Bone marrow (tissue), 2 donors: ENCODE measurements at regions not wholly inside any gene's neighbourhood (a gene's known extent, or its start where the extent isn't known, plus 50 kb on each side); places are given as distances from the start of the nearest gene placed in this dataset.

Experiments
- DNase-seq, 2 donors: peaks; one replicate each; lab custom pipeline; 2025; lab: John Stamatoyannopoulos, UW

DNA sequence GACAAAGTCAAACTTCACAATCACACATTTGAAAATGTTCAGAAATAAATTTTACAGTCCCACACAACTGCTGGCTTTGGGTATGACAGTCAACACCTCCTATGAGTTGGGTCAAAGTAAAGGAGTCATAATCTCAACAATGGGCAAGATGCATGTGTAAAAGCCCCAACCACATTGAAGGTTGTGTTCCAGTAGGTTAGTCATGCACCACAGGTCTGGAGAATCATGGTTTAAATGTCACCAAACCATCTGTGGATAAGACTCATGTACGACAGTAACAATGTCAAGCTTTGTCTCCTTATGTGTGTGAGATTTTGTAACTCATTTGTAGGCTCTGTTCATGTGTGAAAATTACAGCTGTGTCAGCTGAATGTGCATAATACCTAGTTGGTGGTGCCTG, 1065.7 kb upstream of the AMELY start:
- DNase-seq: no peak

DNA sequence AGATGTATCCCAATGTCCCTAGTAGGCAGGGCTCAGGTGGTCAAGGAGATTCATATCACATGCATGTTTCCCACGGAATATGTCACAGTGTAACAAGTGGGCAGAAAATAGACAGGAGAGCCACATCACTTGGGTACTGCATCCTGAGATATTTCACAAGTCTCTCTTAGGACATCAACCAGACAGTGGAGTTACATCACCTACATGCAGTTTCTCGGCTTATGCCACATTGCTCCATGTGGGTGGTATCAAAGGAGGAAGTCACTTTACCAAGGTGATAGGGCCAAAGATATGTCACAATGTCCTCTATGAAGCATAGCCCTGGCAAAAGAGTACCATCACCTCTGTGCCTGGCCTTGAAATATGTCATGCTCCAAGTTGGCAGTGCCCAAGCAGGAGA, 1056.7 kb upstream of the AMELY start:
- no peak for DNase-seq

DNA sequence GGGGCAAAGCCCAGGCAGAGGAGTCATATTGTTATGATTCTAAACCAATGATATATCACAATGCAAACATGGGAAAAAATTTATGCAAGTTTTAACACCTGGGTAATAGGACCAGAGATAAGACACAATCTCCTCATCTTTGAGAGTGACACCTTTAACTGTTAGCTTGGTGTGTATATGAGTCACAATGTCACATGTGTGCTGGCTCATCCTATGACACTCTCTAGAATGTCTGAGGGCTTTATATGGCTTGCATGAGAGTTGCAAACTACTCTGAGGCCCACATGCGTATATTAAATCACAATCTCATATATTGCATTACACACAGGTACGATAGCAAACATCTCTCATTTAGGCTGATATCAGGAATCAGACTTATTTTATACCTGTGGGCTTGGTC, 1055.4 kb upstream of the AMELY start:
- no peak for DNase-seq

DNA sequence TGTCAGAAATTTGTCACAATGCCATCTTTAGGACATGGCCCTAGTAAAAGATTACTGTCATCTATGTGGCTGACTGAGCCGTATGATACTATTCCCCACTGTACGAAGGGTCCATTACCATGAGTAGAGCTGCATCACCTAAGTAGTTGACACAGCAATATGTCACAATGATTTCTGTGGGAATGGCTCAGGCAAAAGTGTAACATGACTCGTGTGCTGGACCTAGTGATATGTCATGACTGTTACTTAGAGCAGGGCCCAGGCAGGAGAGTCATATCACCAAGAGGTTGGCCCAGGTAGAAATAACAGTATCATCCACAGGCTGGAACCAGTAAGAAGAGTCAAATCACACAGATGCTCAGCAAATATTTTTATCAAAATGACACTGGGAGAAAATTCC, 1051.8 kb upstream of the AMELY start:
- no peak for DNase-seq

DNA sequence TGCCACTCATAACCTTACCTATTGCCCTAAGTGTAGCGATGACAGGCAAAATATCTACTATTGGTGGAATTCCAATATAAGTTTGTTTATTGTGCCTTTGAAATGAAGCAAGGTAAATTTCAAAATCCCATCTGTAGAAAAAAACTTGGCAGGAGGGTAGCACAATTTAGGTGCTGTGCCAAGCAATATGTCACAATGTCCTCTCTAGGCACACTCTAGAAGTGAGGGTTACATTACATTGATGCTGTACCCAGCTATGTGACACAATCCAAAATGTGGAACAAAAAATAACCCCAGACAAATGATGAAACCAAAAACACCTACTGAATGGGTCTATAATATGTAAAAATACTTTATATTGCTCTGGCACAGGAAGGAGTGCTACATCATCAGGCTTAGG, 1050.8 kb upstream of the AMELY start:
- no peak for DNase-seq

DNA sequence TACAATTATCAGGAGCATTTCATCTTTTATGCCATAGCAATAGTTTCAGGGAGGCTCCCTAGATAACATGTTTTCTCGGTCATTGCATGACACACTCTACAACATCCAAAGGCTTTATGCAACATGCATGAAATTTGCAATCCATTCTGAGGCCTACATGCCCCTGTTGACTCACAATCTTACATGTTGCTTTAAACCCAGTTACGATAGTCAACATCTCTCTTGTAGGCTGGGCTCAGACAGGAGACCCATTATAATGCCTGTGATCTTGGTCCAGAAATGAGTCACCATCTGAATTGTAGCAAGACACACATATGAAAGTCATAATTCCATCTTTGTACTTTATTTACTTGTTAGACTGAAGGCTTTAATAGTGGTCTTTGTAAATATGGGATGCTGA, 1050.3 kb upstream of the AMELY start:
- DNase-seq: no peak

DNA sequence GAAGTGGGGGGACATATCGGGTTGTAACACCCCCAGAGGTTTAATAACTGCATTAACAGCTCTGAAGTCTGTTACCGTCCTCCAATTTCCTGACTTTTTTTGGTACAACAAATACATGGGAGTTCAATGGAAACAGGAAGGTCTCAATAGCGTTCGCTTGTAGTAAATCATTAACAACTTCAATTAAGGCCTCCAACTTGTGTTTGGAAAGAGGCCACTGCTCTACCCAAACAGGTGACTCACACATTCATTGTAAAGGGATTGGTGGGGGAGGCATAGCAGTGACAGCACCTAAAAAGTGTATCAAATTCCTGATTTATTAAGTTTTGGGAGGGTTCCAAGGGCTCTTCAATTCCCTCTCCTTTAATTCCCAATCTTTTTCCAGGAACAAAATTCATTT, 1046.2 kb upstream of the AMELY start:
- DNase-seq: no peak

DNA sequence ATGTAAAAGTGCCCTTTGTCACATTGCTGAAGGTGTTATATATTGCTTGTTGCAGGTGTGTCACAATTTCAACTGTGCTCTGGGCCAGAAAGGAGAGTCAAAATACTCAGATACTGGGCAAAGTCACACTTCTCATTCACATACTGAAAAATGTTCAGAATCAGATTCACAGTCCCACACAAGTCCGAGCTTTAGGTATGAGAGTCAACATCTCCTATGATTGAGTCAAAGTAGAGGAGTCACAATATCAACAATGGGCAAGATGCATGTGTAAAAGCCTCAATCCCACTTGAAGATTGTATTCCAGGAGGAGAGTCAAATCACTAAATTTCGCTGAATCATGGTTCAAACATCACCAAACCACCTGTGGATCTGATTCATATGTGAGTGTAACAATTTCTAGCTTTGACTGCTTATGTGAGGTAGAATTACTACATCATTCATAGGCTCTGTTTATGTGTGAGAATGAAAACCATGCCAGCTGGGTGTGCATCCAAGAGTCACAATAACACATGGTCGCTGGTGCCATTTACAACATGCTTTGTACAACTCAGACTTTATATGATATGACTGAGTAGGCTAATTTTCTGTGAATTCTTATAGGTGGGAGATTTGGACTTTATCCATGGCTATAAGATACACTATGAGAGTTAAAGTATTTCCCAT, 1039.8 kb upstream of the AMELY start:
- DNase-seq: no peak

DNA sequence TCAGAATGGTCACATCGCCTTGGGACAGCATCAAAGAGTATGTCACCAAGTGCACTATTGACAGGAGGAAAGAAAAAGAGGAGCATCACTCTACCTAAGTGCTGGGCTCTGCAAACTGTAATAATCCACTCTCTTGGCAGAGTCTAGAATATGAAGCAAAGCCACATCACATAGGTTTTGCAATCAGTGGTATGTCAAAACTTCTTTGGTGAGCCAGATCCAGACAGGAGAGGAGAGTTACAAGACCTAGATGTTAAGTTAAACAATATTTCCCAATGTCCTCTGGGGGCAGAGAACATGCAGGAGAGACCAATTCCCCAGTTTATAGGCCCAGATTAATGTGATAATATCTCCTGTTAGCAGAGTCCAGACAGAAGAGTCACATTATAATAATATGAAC, 1032.6 kb upstream of the AMELY start:
- no peak for DNase-seq

DNA sequence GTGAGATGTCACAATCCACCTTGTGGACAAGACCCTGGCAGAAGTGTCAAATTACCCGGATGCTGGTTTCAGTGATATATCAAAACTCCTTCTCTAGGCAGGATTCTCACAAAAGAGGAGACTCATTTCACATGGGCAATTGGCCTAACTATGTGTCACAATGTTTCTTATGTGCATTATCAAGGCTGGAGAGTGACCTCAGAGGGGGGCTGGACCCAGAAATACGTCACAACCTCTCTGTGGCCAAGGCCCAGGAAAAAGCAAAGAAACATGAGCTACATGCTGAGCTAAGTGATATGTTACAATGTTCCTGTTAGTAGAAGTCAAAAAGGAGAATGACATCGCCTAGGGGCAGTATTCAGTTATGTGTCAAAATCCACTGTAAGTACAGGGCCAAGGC, 1031.2 kb upstream of the AMELY start:
- DNase-seq: no peak

DNA sequence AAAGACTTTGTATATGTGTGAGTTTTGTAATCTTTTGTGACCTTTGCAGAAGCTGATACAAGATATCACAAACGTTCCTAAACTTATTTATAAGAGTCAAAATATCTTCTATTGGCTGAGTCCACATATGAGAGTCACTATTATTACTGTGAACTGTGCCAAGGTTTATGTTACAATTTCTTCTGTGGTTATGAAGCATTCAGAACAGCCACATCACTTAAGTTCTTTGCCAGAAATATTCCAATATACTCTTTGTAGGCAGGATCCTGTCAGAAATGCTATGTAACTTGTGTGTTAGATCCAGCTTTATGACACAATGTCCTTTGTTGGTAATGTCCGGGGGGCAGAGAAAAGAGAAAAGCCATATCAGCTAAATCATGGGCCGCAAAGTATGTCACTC, 1030.3 kb upstream of the AMELY start:
- no peak for DNase-seq

DNA sequence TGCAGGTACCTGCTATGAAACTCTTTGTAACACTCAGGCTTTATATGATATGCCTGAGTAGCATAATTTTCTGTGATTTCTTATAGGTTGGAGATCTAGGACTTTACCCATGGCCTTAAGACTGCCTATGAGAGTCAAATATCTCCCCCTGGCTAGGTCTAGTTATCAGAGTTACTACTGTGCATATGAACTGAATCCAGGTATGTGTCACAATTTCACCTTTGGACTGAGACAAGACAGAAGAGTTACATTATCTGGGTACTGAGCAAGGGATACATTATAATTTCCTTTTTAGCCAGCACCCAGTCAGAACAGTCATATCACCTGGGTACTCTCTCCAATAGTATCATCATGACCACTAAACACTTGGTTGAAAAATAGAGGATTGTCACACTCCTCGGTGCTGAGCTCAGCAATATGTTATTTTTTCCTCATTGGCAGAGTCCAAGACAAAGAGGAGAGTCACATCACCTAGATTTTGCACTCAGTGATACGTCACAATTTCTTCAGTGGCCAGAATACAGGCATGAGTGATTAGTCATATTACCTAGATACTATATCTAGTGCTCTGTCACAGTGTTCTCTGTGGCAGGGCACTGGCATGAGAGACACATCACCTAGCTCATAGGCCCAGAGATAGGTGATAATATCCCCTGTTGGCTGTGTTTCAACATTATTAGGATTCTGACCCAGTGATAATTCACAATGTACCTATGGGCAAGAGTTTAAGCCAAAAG, 1027.6 kb upstream of the AMELY start:
- no peak for DNase-seq

DNA sequence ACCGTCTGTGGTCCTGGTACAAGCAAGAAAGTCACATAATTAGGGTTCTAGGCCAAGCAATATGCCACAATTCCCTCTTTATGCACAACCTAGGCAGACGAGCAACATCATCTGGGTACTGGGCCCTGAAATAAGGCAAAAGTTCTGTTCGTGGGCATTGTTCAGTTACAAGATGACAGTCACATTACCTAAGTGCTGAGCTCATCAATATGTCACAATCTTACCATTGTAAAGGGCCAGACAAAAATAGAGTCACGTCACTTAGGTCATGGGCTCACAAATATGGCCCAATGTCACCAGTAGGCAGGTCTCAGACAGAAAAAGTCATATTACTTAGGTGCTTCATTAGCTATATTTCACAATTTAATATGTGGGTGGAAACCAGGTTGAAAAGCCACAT, 1025.3 kb upstream of the AMELY start:
- DNase-seq: no peak

DNA sequence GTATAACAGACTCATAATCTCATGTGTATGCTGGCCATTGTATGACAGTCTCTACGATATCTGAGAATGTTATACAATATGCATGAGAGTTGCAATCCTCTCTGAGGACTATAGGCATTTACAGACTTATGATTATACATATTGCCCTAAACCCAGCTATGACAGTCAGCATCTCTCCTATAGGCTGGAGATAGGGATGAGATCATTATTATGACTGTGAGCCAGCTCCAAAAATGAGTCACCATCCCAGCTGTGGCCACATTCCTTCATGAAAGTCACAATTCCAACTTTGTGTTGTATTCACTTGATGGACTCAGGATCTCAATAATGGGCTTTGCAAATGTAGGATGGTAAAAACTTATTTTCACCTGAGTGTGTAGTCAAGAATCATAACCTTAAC, 1024.5 kb upstream of the AMELY start:
- no peak for DNase-seq

DNA sequence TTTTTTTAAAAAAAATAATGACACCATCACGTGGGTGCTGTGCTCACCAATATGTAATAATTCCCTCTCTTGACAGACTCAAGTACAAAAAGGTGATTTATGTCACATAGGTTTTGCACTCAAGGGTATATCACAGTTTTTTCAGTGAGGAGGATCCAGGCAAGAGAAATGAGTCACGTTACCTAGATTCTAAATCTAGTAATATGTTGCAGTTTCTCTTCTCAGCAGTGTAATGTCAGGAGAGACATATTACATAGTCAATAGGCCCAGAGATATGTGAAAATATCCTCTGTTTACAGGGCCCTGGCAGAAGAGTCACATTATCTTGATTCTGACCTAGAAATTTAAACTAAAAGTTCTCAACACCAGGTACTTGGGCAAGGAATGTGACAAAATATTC, 1024.1 kb upstream of the AMELY start:
- DNase-seq: no peak

DNA sequence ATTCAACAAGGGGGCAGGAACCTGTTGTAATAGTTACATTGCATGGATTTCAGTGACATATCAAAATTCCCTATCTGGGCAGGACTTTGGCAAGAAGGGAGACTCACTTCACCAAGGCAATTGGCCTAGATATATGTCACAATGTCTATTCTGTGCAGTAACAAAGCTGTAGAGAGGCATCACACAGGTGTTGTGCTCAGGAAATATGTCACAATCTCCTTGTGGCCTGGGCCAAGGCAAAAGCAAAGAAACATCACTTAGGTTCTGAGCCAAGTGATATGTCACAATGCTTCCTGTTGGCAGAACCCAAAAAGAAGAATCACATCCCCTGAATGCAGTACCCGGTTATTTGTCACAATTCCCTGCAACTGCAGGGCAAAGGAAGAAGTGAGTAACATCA, 1020.9 kb upstream of the AMELY start:
- DNase-seq: no peak

DNA sequence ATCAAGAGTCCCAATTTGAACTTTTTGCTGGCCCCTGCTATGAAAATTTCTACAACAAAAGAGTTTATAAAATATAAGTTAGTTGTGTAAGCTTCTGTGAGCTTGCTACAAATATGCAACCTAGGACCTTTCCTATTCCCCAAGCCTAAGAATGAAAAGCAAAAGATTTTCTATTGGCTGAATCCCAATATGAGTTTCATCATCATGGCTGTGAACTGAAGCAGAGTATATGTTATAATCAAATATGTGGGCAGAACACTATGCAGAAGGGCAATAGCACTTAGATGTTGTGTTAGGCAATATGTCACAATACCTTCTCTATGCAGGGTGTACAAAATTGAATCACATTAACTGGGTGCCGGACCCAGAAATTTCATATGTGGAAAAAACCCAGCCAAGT, 1018.3 kb upstream of the AMELY start:
- no peak for DNase-seq

DNA sequence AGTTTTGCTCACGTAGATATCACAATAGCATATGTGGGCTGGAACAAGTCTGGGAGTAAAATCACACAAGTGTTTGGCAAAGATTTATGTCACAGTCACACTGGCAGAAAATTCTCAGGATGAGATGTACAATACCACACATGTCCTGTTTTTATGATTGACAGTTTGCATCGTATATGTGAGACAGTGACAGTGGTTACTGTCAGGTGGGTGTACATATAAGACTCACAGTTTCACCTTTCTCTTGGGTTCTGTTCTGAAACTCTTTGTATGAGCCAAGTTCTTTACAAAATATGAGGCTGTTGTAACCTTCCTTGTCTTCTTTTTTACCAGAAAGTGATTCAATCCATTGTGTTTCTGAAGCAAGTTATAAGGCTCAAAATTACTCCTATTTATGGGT, 1012.5 kb upstream of the AMELY start:
- no peak for DNase-seq

DNA sequence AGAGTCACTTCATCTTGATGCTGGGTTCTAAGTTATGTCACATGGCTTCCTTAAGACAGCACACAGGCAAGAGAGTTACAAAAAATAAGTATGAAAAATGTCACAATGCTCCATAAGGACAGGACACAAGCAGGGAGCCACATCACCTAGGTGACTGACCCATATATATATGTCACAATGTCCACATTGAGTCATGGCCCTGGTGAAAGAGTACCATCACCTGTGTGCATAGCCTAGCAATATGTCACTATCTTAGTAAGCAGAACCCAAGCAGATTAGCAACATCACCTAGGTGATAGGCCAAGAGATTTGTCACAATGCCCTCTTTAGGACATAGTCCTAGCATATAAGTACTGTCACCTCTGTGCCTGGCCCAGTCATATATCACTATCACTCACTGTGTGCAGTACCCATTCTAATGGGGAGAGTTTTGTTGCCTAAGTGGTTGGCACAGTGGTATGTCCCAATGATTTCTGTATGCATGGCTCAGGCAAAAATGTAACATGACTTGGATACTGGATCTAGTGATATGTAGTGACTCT, 1012.0 kb upstream of the AMELY start:
- no peak for DNase-seq

DNA sequence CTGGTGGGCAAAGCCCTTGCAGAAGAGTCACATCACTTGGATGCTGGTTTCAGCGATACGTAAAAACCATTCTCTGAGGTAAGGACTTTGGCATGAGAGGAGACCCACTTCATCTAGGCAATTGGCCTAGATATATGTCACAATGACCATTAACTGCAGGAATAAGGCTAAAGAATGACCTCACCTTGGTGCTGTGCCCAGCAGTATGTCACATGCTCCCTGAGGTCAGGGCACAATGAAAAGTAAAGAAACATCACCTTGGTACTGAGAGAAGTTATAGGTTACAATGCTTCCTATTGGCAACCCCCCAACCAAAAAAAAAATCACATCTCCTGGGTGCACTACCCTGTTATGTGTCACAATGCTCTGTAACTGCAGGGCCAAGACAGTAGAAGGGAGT, 1008.8 kb upstream of the AMELY start:
- no peak for DNase-seq

DNA sequence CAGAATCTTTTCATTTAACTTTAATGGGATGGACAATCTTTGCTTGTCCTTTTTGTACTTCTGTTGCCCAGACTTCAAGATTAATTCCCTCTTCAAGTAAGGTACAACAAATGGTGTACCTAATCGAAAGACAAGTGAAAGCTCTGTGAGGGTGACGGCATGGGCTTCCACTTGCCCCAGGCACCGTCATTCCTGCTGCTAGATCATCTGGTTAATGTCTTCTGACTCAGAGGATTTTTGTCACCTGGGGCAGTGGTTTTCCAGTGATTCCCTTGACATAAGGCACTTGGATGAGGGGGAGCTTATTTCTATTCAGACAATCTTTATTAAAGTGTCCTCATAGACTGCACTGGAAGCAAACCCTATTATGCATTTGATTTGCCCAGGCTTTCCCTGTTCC, 977.0 kb upstream of the AMELY start:
- no peak for DNase-seq

DNA sequence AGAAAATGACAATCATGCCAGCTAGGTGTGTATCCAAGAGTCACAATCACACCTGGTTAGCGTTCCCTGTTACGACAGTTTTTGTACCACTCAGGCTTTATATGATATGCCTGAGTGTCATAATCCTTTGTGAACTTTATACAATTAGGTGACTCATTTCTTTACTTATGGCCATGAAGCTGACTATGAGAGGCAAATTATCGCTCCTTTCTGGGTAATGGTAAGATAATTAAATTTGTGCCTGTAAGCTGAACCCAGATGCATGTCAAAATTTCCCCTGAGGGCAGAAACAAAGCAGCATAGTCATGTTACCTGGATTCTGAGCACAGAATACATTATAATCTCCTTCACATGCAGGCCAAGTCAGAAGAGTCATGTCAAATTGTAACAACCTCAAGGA, 970.1 kb upstream of the AMELY start:
- DNase-seq: no peak

DNA sequence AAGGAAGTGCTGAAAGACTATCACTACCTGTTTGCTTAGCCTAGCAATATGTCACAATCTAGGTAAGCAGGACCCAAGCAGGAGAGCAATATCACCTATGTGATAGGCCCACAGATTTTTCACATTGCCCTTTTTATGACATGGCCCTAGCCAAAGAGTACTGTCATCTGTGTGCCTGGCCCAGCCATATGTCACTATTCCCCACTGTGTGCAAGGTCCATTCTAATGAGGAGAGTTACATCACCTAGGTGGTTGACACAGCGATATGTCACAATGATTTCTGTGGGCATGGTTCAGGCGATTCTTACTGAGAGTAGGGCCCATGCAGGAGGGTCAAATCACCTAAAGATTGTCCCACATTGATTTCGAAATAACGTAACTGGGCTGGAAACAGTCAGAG, 967.7 kb upstream of the AMELY start:
- DNase-seq: no peak

DNA sequence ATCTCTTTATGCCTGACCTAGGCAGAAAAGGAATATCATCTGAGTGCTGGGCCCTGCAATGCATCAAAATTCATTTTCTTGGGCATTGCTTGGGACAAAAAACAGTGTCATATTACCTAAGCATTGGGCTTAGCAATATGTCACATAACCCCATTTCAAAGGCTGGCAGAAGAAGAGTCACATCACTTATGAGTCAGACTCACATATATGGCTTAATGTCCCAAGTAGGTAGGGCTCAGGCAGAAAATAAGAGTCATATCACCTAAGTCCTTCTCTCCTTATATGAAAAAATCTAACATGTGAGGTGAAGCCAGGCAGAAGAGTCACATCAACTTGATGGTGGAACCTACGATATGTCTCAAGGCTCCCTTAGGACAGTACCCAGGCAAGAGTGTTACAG, 967.2 kb upstream of the AMELY start:
- DNase-seq: no peak
